HPDE6-E6E7 (cell line): ENCODE measurements at regions not wholly inside any gene's neighbourhood (a gene's known extent, or its start where the extent isn't known, plus 50 kb on each side); places are given as distances from the start of the nearest gene placed in this dataset.

Source experiments
- DNase-seq: peaks from one replicate; pipeline ENCODE4 v3.0.0; 2011; ENCODE audit warnings: missing footprints; ENCODE audit errors: extremely low spot score

DNA sequence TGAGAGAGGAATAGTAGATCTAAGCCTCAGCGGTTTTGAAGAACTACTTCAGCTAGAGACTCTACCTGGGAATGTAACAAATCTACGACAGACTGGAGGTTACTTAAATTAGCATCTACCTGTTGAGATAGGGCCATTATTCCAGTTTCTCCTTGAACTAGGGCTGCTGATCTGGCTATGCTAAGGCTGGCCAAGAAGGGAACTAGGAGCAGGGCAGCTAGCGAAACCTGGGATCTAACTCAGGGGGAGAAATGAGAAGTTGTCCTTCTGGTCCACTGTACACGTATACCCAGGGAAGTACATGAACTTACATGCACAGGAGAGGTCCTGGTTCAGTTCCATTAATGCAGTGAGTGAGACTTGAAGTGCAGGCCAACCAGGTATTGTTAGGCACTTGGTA lies 156.7 kb downstream of the TRIM27 start:
- no peak for DNase-seq

GRCh38 chr6:28767691-28768090 lies 156.1 kb downstream of the TRIM27 start:
- no peak for DNase-seq

DNA sequence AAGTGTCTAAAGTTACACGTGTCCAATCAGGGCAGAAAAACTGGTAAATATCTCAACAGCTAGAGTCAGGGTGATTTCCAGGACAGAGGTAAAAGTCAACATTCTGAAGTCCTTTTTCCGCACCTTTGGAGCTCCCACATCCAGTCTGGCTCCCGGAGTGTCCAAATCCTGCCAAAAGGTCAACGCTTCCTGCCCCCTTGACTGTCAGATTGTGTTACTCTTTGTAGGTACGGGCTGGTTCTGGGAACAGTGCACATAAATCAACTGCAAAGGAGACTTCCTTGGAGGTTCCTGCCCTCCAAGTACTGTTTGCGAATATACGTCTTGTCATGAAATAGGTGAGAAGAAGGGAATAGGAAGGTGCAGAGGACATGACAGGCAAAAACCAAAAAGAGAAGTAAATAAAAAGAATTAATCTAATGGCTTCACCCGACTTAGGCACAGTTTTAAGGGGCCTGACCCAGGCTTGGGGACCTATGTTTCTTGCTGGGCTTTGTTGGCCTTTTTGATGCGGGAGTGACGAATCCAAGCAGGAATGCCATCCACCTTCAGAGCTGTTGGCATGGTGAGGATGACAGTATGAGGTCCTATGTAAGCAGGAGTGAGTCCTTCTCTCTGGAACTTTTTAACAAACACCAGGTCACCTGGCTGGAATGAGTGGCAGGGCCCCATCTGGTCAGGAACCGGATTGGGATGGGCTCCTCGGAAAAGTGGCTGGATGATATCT lies 155.4 kb downstream of the TRIM27 start:
- no peak for DNase-seq

GRCh38 chr6:28769626-28770402 lies 154.0 kb downstream of the TRIM27 start:
- DNase-seq = no peak

DNA sequence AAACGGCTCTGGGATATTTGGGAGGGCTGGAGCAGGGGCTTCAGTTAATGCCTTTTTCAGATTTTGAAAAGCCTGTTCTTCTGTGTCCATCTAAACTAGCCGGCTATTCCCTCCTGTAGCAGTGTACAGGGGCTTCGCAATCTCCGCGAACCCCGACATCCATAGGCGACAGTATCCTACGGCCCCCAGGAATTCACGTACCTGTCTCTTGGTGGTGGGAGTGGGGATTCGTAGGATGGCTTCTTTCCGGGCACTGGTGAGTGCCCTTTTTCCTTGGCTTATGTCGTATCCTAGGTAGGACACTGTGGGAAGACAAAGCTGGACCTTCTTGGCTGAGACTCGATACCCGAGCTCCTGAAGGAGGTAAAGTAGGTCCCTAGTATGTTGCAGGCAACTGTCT lies 153.1 kb downstream of the TRIM27 start:
- no peak for DNase-seq

DNA sequence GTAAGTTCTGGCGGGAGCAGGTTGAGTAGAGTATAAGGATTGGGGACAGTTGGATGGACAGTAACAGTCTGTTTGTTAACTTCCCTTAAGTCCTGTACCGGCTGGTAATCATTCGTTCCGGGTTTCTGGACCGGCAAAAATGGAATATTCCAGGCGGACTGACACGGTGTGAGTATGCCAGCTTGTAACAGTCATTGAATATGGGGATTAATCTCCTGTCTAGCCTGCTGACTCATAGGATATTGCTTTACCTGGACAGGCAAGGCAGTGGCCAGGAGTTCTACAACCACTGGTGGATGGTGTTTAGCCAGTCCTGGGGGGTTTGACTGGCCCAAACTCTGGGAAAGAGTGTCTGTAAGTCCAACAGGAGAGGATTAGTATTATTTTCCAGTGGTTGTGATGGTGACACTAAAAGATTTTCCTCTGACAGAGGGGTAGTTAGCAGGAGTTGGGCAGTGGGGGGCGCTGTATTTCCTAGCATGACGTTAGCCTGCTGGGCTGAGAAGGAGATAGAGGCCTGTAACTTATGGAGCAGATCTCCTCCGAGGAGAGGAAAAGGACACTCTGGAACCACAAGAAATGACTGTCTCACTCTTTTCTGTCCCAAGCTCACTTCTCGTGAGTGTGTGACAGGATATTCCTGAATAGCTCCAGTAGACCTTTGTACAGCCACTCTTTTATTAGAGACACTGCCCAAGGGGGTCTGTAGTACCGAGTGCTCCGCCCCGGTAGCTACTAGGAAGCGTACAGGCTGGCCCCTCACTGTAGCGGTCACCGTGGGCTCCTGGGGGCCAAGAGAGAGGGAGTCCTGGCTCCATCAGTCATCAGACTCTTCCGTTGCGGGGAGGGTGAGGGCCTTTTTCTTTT lies 152.2 kb downstream of the TRIM27 start:
- DNase-seq = no peak

- no peak for DNase-seq
Measured at GRCh38 chr6:28772480-28773381, 151.1 kb downstream of the TRIM27 start.

DNA sequence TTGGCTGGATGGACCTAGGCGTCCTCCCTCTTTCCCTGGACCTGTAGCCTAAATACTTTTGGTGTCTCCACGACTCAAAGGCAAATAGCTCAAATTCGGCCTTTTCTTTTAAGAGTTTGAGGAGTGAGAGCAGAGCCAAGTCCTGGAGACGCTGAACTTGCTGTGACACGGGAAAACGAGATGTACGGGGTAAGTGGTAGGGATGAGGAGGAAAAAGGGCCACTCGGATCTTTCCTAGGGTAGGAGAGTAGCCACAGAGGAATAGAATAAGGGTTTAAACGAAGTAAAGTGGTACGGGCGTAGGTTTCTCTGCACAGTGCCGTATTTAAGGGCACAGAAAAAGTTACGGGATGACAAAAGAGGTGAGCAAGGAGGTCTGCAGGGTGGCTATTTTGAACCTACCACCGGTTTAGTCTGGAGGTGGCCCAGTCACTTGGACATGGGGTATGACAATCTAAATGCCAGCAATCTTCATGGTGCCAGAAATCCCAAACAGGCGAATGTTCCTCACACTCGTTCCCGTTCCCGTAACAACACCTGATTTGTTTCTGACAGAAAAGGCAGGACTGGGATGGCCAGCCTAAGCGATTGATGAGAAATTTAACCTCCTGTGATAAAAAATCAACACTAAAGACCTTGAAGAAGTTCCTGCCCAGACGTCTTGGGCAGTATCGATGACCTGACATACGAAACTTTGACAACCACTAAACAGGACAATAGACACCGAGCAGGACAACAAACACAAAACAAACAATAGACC lies 149.3 kb downstream of the TRIM27 start:
- DNase-seq = no peak

GRCh38 chr6:28775052-28775376 lies 148.8 kb downstream of the TRIM27 start:
- no peak for DNase-seq

GRCh38 chr6:28775405-28776129 lies 148.2 kb downstream of the TRIM27 start:
- no peak for DNase-seq

GRCh38 chr6:28776269-28777146 lies 147.3 kb downstream of the TRIM27 start:
- no peak for DNase-seq

DNA sequence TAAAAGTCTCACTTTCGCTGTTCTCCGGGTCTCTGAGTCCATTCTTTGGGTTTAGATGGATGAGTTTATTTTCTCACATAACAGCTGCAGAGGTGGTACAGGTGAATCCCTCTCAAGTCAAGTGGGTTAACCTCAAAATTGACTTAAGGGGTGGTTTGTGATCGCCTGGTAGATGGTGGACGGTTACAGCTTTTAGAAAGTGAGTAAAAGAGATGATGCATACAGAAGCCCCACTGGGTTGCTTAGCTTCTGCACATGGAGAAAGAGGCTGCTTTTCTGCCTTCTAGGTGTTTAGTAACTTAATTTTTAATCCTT lies 146.7 kb downstream of the TRIM27 start:
- DNase-seq = no peak

DNA sequence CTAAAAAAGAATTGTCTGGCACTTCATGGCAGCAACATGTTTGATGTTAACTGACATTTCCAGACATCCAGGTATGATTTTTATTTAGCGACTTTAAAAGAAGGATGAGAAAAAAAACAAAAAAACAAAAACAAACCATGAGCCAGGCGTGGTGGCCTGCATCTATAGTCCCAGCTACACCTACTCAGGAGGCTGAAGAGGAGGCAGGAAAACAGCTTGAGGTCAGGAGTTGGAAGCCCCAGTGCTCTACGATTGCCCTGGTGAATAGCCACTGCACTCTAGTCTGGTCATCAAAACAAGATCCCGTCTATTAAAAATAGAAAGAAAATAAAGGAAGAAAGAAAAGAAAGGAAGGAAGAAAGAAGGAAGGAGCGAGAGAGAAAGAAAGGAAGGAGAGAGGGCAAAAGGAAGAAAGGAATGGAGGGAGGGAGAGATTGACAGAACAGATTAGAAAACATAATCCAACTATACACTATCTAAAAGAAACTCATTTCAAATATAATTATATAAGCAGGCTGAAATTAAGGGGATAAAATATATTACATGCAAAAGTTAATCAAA lies 141.6 kb downstream of the TRIM27 start:
- no peak for DNase-seq

DNA sequence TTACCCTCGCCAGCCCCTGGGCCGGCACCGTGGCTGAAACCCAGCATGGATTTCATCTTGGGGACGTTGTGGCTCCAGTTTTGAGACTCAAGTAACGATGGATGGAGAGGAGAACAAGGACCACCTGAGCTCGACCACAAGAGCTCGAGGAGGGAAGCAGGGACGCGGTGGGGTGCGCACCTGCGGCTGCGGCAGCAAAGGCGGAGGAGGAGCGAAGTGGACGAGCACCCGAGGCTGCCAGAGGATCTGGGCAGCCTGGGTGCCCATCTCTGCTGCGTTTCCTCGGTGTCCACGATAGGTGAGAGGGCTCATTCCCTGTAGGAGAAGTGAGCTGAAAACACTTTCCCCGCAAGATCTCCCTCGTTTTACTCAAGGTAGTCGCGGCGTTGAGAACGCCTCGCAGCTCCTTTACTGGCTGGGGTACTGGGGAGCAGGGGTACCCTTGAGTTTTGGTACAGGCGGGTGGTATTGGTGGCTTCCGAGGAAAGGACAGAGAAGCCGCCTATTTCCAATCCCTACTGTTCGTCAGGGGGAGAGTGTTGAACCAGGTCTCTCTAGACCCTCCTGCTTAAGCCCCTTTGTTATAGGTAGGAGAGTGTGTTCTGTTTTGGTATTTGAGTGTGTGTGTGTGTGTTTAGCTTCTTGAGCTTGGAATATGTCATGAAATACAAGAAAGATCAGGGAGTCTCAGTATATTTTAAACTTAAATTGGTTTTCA lies 137.7 kb downstream of the TRIM27 start:
- DNase-seq = no peak

DNA sequence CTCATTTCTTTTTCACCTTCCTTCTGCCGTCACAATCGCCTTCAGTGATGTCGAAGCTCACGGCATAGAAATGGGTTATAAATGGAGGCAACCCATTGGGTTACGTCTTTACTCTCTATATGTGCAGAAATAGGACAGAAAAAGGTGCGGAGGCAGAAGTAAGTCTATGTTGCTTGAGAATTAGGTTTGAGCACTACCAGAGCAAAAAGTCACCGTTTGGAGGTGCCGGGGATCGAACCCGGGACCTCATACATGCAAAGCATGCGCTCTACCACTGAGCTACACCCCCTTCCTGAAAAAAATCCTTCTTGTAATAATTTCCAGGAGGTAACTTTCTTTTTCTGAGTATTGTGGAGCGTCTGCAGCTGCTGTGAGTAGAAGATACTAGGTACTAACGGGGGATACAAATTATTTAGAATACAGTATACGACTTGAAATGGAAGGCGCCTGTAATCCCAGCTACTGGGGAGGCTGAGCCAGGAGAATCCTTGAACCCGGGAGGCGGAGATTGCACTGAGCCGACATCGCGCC lies 134.2 kb downstream of the TRIM27 start:
- DNase-seq = no peak

DNA sequence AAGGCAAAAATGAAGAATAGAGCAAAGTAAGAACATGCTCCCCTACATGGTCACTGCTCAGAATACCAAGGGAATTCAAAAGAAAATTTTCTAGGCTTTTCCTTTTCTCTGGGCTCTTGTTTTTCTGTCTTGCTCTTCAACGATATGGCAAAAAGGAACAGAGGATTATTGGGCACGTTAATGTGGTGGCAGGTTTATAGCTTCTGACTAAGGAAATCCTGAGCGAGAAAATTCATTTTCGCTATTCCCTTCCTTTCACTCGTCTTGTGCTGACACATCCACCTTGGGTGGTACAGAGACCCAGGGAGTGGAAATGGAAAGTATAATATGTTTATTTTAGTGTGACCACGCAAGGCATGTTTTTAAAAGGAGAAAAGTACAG lies 132.8 kb downstream of the TRIM27 start:
- DNase-seq = no peak

- DNase-seq = no peak
Measured at GRCh38 chr6:28794175-28795002, 129.4 kb downstream of the TRIM27 start.
